Retinal pigment epithelial cell (primary cell): ENCODE measurements at regions not wholly inside any gene's neighbourhood (a gene's known extent, or its start where the extent isn't known, plus 50 kb on each side); places are given as distances from the start of the nearest gene placed in this dataset.
A peak's percentile ranks its signal among the peaks of the same experiment; 100 is the strongest.
"Not testable (repeated sequence)": the region's sequence is repeated elsewhere in the genome, so short reads cannot be mapped to it uniquely, and the experiment has no call there.

Experiments
- DNase-seq: peaks from one replicate; pipeline ENCODE4 v3.0.0-alpha.2; 2010; ENCODE audit warnings: low read depth
- H3K4me3 ChIP-seq: 2 replicates; pipeline ENCODE4 v1.5.1; 2011; ENCODE audit warnings: mild to moderate bottlenecking, low read length, control low read depth, moderate library complexity
- TF ChIP-seq, protein P1 (sequence below): conservative IDR thresholded peaks from 2 replicates; pipeline ENCODE4 v1.5.1; 2011; ENCODE audit warnings: low read depth, low read length, control low read depth, inconsistent platforms

DNA sequence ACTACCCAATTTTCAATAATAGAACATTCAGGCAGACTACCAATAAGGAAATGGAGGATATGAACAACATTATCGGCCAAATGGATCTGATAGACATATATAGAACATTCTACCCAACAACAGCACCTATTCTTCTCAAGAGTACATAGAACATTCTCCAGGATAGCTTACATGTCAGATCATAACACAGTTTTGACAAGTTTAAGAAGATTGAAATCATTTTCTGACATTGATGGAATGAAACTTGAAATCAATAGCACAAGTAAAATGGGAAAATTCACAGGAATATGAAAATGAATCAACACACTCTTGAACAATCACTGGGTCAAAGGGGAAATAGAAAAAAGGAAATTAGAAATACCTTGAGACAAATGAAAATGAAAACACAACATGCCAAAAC, 94.6 kb upstream of the MEGF10 start:
- TF ChIP-seq, protein P1, sequence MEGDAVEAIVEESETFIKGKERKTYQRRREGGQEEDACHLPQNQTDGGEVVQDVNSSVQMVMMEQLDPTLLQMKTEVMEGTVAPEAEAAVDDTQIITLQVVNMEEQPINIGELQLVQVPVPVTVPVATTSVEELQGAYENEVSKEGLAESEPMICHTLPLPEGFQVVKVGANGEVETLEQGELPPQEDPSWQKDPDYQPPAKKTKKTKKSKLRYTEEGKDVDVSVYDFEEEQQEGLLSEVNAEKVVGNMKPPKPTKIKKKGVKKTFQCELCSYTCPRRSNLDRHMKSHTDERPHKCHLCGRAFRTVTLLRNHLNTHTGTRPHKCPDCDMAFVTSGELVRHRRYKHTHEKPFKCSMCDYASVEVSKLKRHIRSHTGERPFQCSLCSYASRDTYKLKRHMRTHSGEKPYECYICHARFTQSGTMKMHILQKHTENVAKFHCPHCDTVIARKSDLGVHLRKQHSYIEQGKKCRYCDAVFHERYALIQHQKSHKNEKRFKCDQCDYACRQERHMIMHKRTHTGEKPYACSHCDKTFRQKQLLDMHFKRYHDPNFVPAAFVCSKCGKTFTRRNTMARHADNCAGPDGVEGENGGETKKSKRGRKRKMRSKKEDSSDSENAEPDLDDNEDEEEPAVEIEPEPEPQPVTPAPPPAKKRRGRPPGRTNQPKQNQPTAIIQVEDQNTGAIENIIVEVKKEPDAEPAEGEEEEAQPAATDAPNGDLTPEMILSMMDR, result no peak
- no peak overlapping the region for H3K4me3 ChIP-seq
- DNase-seq, result no peak

DNA sequence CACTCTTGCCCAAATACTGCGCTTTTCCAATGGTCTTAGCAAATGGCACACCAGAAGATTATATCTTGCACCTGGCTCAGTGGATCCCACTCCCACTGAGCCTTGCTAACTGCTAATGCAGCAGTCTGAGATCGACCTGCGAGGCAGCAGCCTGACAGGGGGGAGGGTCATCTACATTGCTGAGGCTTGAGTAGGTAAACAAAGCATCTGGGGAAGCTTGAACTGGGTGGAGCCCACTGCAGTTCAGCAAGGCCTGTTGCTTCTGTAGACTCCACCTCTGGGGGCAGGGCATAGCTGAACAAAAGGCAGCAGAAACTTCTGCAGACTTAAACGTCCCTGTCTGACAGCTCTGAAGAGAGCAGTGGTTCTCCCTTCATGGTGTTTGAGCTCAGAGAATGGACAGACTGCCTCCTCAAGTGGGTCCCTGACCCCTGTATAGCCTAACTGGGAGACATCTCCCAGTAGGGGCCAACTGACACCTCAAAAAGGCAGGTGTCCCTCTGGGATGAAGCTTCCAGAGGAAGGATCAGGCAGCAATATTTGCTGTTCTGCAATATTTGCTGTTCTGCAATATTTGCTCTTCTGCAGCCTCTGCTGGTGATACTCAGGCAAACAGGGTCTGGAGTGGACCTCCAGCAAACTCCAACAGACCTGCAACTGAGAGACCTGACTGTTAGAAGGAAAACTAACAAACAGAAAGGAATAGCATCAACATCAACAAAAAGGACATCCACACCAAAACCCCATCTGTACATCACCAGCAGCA, 93.0 kb upstream of the MEGF10 start:
- DNase-seq, H3K4me3 ChIP-seq: not testable (repeated sequence)

DNA sequence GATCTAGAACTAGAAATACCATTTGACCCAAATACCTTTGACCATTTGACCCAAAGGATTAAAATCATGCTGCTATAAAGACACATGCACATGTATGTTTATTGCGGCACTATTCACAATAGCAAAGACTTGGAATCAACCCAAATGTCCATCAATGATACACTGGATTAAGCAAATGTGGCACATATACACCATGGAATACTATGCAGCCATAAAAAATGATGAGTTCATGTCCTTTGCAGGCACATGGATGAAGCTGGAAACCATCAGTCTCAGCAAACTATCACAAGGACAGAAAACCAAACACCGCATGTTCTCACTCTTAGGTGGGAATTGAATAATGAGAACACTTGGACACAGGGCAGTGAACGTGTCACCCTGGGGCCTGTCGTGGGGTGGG, 87.9 kb upstream of the MEGF10 start:
- H3K4me3 ChIP-seq, DNase-seq: not testable (repeated sequence)

DNA sequence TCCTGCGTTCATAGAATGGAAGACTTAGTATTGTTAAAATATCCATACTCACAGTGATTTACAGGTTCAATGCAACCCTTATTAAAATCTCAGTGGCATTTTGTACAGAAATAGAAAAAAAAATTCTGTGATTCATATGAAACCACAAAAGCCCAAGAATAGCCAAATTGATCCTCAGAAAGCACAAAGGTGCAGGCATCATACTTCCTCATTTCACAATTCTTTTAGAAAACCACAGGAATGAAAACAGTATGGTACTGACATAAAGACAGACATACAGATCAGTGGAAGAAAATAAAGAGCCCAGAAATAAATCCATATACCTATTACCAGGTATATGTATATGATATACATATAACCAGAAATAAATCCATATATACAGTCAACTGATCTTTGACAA, 86.8 kb upstream of the MEGF10 start:
- TF ChIP-seq, protein P1, result no peak
- no peak overlapping the region for H3K4me3 ChIP-seq
- peak; percentile 21 for DNase-seq

DNA sequence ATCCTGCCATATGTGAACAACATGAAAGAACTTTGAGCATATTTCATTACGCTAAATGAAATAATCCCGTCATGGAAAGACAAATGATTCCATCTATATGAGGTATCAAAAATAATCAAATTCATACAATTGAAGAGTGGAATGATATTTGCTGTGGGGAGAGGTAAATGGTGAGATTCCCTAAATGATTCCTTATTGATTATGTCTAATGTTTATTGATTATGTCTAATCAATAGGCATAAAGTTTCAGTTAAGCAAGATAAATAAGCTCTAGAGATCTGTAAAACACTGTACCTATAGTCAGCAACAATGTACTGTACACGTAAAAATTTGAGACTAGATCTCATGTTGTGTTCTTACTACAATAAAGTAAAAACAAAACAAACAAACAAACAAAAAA, 85.4 kb upstream of the MEGF10 start:
- H3K4me3 ChIP-seq, result no peak overlapping the region
- DNase-seq, result no peak
- TF ChIP-seq, protein P1, result no peak

DNA sequence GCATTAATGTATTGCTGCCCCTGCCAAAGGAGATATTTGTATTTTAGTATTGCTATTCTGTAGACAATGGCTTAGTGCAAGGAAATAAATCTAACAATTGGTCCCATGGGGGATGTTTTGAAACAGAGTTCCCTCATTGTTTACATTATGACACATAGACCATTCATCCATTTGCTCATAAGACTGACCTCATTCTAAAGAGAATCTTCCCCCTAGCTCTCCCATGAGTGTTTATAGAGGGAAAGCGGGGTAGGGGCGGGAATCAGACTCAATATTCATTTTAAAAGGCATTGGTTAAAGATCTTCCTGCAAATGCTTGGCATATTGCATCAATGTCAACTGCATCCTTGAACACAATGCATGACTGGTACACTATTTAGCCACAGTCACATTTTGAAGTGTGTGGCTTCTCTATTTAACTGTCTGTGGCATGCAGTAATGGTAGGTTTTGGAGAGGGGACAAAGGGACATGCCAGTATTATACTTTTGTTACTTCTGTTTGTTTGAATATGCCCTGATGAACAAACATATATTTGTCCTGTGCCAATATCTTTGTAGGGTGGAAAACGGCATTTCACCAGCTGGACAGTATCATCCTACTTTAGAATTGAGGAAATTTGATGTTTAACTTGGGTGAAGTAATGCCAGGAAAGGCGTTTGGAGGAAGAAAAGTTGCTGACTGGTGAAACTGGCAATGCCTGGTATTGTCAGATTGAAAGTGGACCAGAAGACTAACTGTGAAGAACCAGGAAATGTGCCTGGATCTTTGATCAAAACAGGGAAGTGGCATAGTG, 84.1 kb upstream of the MEGF10 start:
- DNase-seq, result no peak
- no peak overlapping the region for H3K4me3 ChIP-seq
- TF ChIP-seq, protein P1, result no peak

DNA sequence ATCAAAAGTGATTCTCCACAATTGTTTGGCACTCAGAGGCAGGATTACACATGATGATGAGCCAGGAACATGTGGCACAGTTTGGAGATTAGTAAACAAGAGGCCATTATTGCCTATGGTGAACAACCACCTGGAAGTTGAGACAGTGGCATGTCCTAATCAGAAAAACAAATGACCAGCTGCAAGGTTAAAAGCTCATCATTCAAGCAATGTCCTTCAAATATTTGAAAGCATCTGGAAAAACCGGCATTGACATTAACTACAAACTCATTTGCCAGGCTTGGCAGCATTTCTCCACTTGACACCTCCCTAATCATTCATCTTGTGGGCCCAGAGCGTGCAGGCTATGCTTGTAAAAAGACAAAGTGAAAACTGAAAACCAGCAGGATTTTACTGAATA, 80.6 kb upstream of the MEGF10 start:
- TF ChIP-seq, protein P1, result no peak
- no peak overlapping the region for H3K4me3 ChIP-seq
- no peak for DNase-seq

DNA sequence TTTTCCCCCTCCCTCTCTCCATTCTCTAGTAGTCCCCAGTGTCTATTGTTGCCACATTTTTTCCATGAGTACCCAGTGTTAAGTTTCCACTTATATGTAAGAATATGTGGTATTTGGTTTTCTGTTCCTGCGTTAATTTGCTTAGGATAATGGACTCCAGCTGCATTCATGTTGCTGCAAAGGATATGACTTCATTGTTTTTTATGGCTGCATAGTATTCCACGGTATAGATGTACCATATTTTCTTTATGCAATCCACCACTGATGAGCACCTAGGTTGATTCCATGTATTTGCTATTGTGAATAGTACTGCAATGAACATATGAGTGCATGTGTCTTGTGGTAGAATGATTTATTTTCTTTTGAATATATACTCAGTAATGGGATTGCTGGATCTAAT, 77.4 kb upstream of the MEGF10 start:
- TF ChIP-seq, protein P1, result no peak
- no peak overlapping the region for H3K4me3 ChIP-seq
- no peak for DNase-seq
